ENCODE measurements at regions not wholly inside any gene's neighbourhood (a gene's known extent, or its start where the extent isn't known, plus 50 kb on each side); places are given as distances from the start of the nearest gene placed in this dataset.

- TF ChIP-seq, protein P1, sequence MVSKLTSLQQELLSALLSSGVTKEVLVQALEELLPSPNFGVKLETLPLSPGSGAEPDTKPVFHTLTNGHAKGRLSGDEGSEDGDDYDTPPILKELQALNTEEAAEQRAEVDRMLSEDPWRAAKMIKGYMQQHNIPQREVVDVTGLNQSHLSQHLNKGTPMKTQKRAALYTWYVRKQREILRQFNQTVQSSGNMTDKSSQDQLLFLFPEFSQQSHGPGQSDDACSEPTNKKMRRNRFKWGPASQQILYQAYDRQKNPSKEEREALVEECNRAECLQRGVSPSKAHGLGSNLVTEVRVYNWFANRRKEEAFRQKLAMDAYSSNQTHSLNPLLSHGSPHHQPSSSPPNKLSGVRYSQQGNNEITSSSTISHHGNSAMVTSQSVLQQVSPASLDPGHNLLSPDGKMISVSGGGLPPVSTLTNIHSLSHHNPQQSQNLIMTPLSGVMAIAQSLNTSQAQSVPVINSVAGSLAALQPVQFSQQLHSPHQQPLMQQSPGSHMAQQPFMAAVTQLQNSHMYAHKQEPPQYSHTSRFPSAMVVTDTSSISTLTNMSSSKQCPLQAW (CRISPR knock-in tag; IDR thresholded peaks at IDR 0.05) = no peak
- TF ChIP-seq HNRNPUL1 (IDR thresholded peaks at IDR 0.05; ENCODE audit: low read depth, low read length) (no peak), ZNF235 (CRISPR knock-in tag; IDR thresholded peaks at IDR 0.05; ENCODE audit: borderline replicate concordance) (no peak), DNMT1 (CRISPR knock-in tag; IDR thresholded peaks at IDR 0.05) (no peak), NFRKB (IDR thresholded peaks at IDR 0.05) (no peak), ZNF749 (CRISPR knock-in tag; IDR thresholded peaks at IDR 0.05; ENCODE audit: borderline replicate concordance) (no peak), SAP130 (CRISPR knock-in tag; IDR thresholded peaks at IDR 0.05; ENCODE audit: low read depth) (no peak), GABPB1 (CRISPR knock-in tag; IDR thresholded peaks at IDR 0.05) (no peak), ZSCAN20 (CRISPR knock-in tag; IDR thresholded peaks at IDR 0.05; ENCODE audit: borderline replicate concordance) (no peak), ARID5B (CRISPR knock-in tag; IDR thresholded peaks at IDR 0.05) (peak; percentile 57), ZNF33B (CRISPR knock-in tag; IDR thresholded peaks at IDR 0.05) (0 out of 2 replicates have a peak, but pooled peaks have one; percentile 49), DR1 (CRISPR knock-in tag; IDR thresholded peaks at IDR 0.05) (no peak), ERF (CRISPR knock-in tag; IDR thresholded peaks at IDR 0.05) (0 out of 2 replicates have a peak, but pooled peaks have one; percentile 68), TARDBP (CRISPR knock-in tag; IDR thresholded peaks at IDR 0.05) (no peak), MATR3 (CRISPR knock-in tag; IDR thresholded peaks at IDR 0.05) (no peak), ZFP36L2 (CRISPR knock-in tag; IDR thresholded peaks at IDR 0.05) (0 out of 2 replicates have a peak, but pooled peaks have one; percentile 71), MAFF (IDR thresholded peaks at IDR 0.05; ENCODE audit: low read depth, low read length) (no peak), ZNF557 (CRISPR knock-in tag; IDR thresholded peaks at IDR 0.05) (0 out of 2 replicates have a peak, but pooled peaks have one; percentile 37), ZSCAN29 (CRISPR knock-in tag; conservative IDR thresholded peaks at IDR 0.05) (no peak), MYPOP (CRISPR knock-in tag; IDR thresholded peaks at IDR 0.05) (no peak), ZNF225 (CRISPR knock-in tag; IDR thresholded peaks at IDR 0.05) (no peak)
- TF ChIP-seq, protein P2, sequence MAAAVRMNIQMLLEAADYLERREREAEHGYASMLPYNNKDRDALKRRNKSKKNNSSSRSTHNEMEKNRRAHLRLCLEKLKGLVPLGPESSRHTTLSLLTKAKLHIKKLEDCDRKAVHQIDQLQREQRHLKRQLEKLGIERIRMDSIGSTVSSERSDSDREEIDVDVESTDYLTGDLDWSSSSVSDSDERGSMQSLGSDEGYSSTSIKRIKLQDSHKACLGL (CRISPR knock-in tag; IDR thresholded peaks at IDR 0.05) = no peak
- TF ChIP-seq, protein P3, sequence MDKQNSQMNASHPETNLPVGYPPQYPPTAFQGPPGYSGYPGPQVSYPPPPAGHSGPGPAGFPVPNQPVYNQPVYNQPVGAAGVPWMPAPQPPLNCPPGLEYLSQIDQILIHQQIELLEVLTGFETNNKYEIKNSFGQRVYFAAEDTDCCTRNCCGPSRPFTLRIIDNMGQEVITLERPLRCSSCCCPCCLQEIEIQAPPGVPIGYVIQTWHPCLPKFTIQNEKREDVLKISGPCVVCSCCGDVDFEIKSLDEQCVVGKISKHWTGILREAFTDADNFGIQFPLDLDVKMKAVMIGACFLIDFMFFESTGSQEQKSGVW (CRISPR knock-in tag; IDR thresholded peaks at IDR 0.05; ENCODE audit: borderline replicate concordance) = no peak
Observed at GRCh38 chr14:38721822-38722431, 381.1 kb downstream of the SEC23A start (continued).

Data from HepG2 (cell line).